ENCODE measurements at regions not wholly inside any gene's neighbourhood (a gene's known extent, or its start where the extent isn't known, plus 50 kb on each side); places are given as distances from the start of the nearest gene placed in this dataset.

- TF ChIP-seq CTCF (IDR thresholded peaks at IDR 0.05) = no peak
- no peak for TF ChIP-seq POLR2A (IDR thresholded peaks at IDR 0.05)
Observed at GRCh38 chr10:10780746-10781145, 236.9 kb upstream of the CELF2 start.

Data from thyroid gland (tissue), 4 donors.